Sigmoid colon (tissue), 3 donors: ENCODE measurements at regions not wholly inside any gene's neighbourhood (a gene's known extent, or its start where the extent isn't known, plus 50 kb on each side); places are given as distances from the start of the nearest gene placed in this dataset.

Source experiments
- CTCF ChIP-seq, 4 experiments: fragments of 450-650 bp in 3 of 4; fragments of 200-600 bp in 1 of 4; IDR thresholded peaks; one replicate each; pipeline ENCODE4 v1.5.1; 2016 to 2019; ENCODE audit warnings: antibody characterized with exemption in 4 of 4, mild to moderate bottlenecking in 3 of 4, moderate library complexity in 2 of 4
- POLR2A ChIP-seq, 2 donors: fragments of 450-650 bp; IDR thresholded peaks; one replicate each; pipeline ENCODE4 v1.6.1; 2016; ENCODE audit warnings: antibody characterized with exemption in 2 of 2, mild to moderate bottlenecking in 2 of 2, moderate library complexity in 2 of 2

- TF ChIP-seq CTCF (IDR thresholded peaks at IDR 0.05), result no peak
- no peak for TF ChIP-seq POLR2A (IDR thresholded peaks at IDR 0.05)
Measured at GRCh38 chr3:76656531-76657070, 383.3 kb upstream of the ROBO2 start.
